H1 (cell line): ENCODE measurements at regions not wholly inside any gene's neighbourhood (a gene's known extent, or its start where the extent isn't known, plus 50 kb on each side); places are given as distances from the start of the nearest gene placed in this dataset.

ENCODE experiments used
- HDAC6 ChIP-seq: IDR thresholded peaks from one replicate; pipeline ENCODE4 v1.7.1; 2012; ENCODE audit warnings: low read depth, mild to moderate bottlenecking, inconsistent platforms, low read length, moderate library complexity
- RAD21 ChIP-seq, 2 experiments: IDR thresholded peaks in 1 of 2; conservative IDR thresholded peaks in 1 of 2; 2 replicates each; pipeline ENCODE4 v1.6.1; 2011; ENCODE audit warnings: low read depth in 2 of 2, low read length in 2 of 2, improper control_type of control experiment in 1 of 2, inconsistent platforms in 1 of 2, mild to moderate bottlenecking in 1 of 2, moderate library complexity in 1 of 2

- no peak for TF ChIP-seq HDAC6
- no peak for TF ChIP-seq RAD21 (IDR thresholded peaks at IDR 0.05 in 1 of 2, conservative IDR thresholded peaks at IDR 0.05 in 1 of 2; ENCODE audit: low read depth in 2 of 2, low read length in 2 of 2)
Measured at GRCh38 chr15:85924088-85924487, 129.4 kb upstream of the KLHL25 start.
